ENCODE measurements at regions not wholly inside any gene's neighbourhood (a gene's known extent, or its start where the extent isn't known, plus 50 kb on each side); places are given as distances from the start of the nearest gene placed in this dataset.

- H3K36me3 ChIP-seq = no peaks in the 10 kb centered on the region
- TF ChIP-seq CTCF (IDR thresholded peaks at IDR 0.05) (no peak), EP300 (IDR thresholded peaks at IDR 0.05) (no peak), POLR2AphosphoS5 (IDR thresholded peaks at IDR 0.05) (no peak), POLR2A (IDR thresholded peaks at IDR 0.05) (no peak)
- no peak for DNase-seq
- H3K4me3 ChIP-seq = no peak overlapping the region
- no peaks in the 10 kb centered on the region for H3K9me3 ChIP-seq
- intact Hi-C loops (cut with DNase I) = no loop called here
- H3K27ac ChIP-seq = no peak overlapping the region
- WGBS, 2 donors = 83 to 89% methylated on average over 1 of the region's 1 CpG
- H3K4me1 ChIP-seq = no peaks in the 10 kb centered on the region
- H3K27me3 ChIP-seq = no peaks in the 10 kb centered on the region
These were observed 221.2 kb upstream of the CNTN6 start for GRCh38 chr3:871651-872050.

GRCh38 chr3:877001-877400 is 215.8 kb upstream of the CNTN6 start:
- H3K36me3 ChIP-seq = no peaks in the 10 kb centered on the region
- no peak overlapping the region for H3K4me3 ChIP-seq
- H3K4me1 ChIP-seq = no peaks in the 10 kb centered on the region
- no peaks in the 10 kb centered on the region for H3K27me3 ChIP-seq
- intact Hi-C loops (cut with DNase I) = no loop called here
- WGBS, 2 donors = 47 to 90% methylated on average over 1 of the region's 1 CpG
- H3K27ac ChIP-seq = no peak overlapping the region
- TF ChIP-seq EP300 (IDR thresholded peaks at IDR 0.05) = no peak
- no peak for DNase-seq
- no peaks in the 10 kb centered on the region for H3K9me3 ChIP-seq

- H3K27ac ChIP-seq = no peak overlapping the region
- no peaks in the 10 kb centered on the region for H3K9me3 ChIP-seq
- intact Hi-C loops (cut with DNase I) = no loop called here
- H3K36me3 ChIP-seq = no peaks in the 10 kb centered on the region
- no peak for DNase-seq
- TF ChIP-seq POLR2AphosphoS5 (IDR thresholded peaks at IDR 0.05) (no peak), EP300 (IDR thresholded peaks at IDR 0.05) (no peak), POLR2A (IDR thresholded peaks at IDR 0.05) (no peak), CTCF (IDR thresholded peaks at IDR 0.05) (no peak)
- no peak overlapping the region for H3K4me3 ChIP-seq
- WGBS, 2 donors = 88 to 91% methylated on average over 1 of the region's 1 CpG
- H3K27me3 ChIP-seq = no peaks in the 10 kb centered on the region
- H3K4me1 ChIP-seq = no peaks in the 10 kb centered on the region
These were observed 214.1 kb upstream of the CNTN6 start for GRCh38 chr3:878746-879145.

GRCh38 chr3:880371-880770 is 212.5 kb upstream of the CNTN6 start:
- Histone ChIP-seq H3K4me3 (no peak overlapping the region), H3K4me1 (no peaks in the 10 kb centered on the region), H3K27ac (no peak overlapping the region), H3K36me3 (no peaks in the 10 kb centered on the region), H3K27me3 (no peaks in the 10 kb centered on the region), H3K9me3 (no peaks in the 10 kb centered on the region)
- WGBS, 2 donors = 74% methylated on average over 3 of the region's 3 CpGs
- DNase-seq = no peak
- TF ChIP-seq POLR2AphosphoS5 (IDR thresholded peaks at IDR 0.05) (no peak), EP300 (IDR thresholded peaks at IDR 0.05) (no peak), POLR2A (IDR thresholded peaks at IDR 0.05) (no peak), CTCF (IDR thresholded peaks at IDR 0.05) (no peak)
- intact Hi-C loops (cut with DNase I) = no loop called here

- Histone ChIP-seq H3K27ac (no peak overlapping the region), H3K36me3 (no peaks in the 10 kb centered on the region), H3K27me3 (no peaks in the 10 kb centered on the region), H3K9me3 (no peaks in the 10 kb centered on the region), H3K4me1 (no peaks in the 10 kb centered on the region), H3K4me3 (no peak overlapping the region)
- intact Hi-C loops (cut with DNase I) = no loop called here
- TF ChIP-seq POLR2AphosphoS5 (IDR thresholded peaks at IDR 0.05) (no peak), CTCF (IDR thresholded peaks at IDR 0.05) (no peak), EP300 (IDR thresholded peaks at IDR 0.05) (no peak), POLR2A (IDR thresholded peaks at IDR 0.05) (no peak)
- no peak for DNase-seq
- 70 to 71% methylated on average over 3 of the region's 3 CpGs for WGBS, 2 donors
These were observed 210.3 kb upstream of the CNTN6 start for GRCh38 chr3:882533-882932.

Data from sigmoid colon (tissue), 6 donors.